HG03457 (cell line): ENCODE measurements at regions not wholly inside any gene's neighbourhood (a gene's known extent, or its start where the extent isn't known, plus 50 kb on each side); places are given as distances from the start of the nearest gene placed in this dataset.

Experiments used
- ATAC-seq: cut with Tn5 transposase; IDR thresholded peaks from one replicate; pipeline ENCODE4 v1.9.1; 2021; ENCODE audit warnings: moderate number of reproducible peaks; ENCODE audit not compliant: unreplicated experiment

DNA sequence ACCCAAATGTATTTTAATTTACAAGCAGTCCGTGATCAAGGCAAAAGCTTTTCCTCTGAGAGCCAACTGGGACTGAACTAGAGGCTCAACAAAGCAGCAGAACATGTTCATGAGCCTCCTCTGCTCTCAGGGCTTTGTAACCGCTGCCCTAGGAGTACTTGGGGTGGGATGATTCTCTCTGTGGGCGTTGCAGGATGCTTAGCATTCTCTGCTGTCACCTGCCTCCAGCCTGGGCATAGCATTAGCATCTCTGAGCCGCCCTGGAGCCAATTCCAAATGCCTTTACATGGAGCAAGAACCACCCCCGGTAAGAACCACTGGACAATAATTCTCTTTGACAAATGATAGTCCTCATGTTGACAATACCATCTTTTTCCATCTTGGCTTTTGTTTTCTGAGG is 237.6 kb upstream of the CDH4 start:
- ATAC-seq = no peak

DNA sequence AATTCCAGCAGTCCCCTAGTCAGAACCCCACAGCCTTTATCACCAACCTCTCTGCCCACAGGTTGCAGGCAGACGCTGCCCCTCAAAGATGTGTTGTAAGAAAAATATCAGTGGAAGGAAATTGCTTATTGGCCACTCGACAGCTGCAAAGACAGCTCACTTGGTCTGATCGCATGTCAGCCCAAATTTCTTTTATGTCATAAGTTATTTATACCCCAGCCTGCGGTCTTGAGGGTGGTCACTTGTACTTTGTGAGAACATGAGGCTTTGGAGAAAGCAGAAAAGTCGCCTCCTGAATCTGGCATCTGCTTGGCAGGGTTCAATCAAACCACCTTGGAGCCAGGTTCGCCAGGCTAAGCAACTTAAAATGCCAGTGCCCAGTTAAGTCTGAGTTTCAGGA is 236.5 kb upstream of the CDH4 start:
- ATAC-seq = no peak

DNA sequence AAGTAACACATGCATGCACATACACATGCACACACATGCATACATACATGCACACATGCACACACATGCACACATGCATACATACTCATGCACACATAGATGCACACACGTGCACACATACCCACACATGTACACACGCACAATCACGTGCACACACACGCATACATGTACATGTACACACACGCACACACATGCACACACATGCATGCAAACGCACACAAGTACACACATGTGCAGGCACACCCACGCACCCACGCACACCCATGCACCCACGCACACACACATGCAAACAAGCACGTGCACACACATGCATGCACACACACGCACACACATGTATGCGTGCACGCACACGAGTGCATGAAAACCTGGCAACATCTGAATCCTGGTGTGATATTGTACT is 232.7 kb upstream of the CDH4 start:
- ATAC-seq = no peak

DNA sequence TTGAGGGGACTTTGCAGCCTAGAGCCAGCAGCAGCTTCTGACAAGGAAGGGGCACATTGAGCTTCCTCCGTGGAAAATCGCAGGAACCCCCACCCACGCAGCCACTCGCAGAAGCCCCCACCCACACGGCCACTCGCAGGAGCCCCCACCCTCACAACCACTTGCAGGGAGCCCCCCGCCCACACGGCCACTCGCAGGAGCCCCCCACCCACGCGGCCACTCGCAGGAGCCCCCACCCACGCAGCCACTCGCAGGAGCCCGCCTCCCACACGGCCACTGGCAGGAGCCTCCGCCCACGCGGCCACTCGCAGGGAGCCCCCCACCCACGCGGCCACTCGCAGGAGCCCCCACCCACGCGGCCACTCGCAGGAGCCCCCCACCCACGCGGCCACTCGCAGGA is 228.4 kb upstream of the CDH4 start:
- ATAC-seq = no peak

DNA sequence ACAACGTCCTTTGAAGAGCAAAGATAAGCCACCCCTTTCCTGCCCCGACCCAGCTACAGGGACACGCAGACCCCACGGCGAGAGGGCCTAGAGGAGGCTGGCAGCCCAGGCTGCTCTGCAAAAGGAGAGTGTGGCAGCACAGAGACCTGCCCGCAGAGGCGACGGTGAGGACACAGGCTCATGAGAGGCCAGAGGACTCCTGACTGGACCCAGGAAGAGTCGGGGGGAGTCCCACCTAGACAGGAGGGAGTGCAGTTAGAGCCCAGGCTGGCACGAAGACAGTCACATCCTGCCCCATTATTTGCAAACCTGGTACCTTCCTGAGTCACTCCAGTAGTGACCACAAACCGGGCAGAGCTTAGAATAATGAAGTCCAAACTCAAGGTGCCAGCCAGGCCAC is 227.7 kb upstream of the CDH4 start:
- ATAC-seq = no peak

DNA sequence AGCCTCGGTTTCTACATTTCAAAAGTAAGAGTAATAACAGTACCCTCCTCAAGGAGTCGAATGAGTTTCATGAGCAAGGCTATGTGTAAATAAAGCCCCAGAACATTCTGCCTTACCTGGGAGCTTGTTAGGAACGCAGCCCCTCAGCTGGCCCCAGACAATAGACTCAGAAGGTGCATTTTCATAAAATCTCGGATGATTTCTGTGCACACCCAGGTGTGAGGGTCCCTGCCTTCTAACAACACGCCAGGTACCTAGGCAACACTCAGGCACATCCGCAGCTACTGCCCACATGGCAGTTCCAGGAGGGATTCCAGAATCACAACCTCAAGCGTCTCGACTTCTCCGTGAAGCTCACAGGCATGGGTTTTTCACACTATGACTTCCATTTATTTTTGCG is 226.5 kb upstream of the CDH4 start:
- ATAC-seq = no peak

DNA sequence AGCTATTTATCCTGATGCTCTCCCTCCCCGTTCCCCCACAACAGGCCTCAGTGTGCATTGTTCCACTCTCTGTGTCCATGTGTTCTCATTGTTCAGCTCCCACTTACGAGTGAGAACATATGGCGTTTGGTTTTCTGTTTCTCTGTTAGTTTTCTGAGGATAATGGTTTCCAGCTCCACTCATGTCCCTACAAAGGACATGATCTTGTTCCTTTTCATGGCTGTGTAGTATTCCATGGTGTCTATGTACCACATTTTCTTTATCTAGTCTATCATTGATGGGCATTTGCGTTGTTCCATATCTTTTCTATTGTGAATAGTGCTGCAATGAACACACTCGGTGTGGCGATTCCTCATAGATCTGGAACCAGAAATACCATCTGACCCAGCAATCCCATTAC is 225.9 kb upstream of the CDH4 start:
- ATAC-seq = no peak

DNA sequence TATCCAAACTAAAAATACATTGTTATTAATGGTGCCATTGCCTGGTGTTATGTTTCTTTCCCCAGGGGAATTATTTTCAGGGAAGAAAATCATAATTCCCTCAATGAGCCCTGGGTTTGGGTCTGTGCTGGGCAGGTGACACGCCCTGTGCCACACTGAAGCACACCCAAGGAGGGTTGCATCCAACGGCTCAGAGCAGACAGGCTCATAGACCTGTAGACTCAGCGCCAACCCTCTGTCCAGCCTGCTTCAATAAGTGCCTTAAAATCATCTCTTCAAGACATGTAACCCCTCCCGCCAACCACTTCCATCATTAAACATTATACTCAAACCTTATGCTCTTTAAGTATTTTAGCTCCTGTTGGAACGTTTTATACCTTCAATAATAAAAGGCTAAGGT is 225.3 kb upstream of the CDH4 start:
- ATAC-seq = no peak

DNA sequence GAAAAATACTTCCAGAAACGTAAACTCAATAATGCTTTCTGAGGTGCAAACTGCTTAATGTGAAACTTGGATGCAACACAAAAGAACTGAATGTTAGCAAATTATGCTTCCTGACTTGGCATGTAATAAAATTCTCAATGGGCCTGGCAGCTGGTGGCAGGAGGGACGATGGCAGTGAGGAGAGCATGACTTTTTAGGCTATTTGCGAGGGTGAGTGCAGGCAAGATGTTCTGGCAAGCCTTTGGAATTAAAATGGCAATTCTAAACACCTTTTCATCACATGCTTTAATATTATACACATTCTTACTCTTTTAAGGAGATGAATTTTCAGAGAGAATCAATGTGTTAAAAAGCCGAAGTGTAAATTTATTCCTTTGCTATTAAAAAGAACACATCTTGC is 224.8 kb upstream of the CDH4 start:
- ATAC-seq = no peak

DNA sequence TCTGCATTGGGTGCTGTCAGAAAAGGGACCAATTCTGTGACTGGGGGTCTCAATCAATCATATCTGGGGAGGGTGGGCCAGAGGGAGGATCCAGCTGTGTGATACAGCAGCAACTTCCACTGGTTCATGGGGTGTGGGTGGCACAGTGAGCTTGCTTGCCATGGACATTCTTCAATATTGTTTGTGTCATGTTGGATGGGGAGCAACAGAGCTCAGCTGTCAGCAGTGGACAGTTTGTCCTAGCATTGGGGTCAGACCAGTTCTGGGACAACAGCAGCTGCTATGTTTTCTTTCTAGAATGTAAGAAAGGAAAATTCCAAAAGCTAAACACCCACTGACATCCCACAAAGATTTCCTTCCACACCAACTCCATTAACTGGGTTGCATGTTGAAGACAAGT is 221.9 kb upstream of the CDH4 start:
- no peak for ATAC-seq

DNA sequence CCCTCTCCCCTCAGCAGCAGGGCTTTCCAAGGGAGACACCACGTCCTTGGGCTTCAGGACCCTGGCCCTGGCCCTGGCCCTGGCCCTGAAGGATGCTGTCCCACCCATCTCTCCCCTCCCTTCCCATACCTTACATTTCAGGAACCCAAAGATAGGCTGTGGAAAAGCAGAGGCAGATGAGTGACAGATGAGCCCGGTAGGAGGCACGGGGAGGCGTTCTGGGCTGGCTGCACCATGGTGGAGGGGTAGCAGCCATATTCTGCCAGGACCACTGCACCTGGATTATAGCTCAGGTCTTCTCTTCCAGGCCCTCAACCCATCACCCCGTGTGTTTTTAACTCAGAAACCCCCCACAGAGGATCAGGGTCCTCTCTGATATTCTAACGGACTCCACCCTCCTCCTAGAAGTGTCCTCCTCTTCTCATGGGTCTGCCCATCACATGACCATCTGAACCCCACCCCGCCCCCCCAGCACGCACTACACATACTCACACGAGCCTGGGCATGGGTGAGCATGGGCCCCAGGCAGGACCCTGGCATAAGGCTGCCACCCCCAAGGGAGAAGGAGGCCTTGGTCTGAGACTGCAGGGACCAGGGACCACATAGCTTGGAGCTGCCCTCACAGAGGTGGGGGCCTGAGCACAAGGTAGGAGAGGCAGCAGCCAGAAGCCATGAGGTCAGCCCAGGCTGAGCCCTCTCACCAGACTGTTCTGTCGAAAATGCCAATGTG is 220.8 kb upstream of the CDH4 start:
- no peak for ATAC-seq

DNA sequence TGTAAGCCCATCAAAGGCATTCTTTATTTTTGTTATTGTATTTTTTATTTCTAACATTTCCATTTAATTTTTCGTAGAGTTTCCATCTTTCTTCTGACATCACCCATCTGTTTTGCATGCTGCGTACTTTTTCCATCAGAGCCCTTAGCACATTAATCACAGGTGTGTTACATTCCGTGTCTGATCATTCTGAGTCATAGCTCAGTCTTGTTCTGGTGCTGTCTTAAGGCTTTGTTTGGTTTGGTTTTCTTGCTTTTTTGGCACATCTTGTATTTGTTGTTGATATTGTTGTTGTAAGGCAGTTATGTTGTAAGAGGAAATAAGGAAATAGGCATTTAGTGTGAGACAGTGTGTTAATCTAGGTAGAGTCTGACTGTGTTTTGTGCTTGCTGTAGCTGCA is 214.6 kb upstream of the CDH4 start:
- ATAC-seq = no peak

DNA sequence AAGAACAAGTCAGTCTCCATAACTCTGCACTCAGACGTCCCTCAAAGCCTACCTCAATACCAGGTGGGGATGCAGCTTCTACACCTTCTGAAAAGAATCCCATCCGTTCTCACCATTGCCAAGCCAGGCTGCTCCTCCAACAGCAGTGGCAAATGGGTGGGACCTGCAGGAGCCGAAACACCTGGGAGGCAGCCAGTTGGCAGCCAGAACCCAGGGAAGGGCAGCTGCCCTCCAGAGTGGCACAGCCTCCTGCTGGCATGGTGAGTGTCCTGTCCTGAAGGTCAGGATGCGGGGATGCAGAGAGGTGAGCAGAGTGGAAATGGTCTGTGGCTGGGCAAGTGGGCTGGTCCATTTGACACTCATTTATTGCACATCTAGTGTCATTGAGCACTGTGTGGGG is 210.6 kb upstream of the CDH4 start:
- no peak for ATAC-seq

DNA sequence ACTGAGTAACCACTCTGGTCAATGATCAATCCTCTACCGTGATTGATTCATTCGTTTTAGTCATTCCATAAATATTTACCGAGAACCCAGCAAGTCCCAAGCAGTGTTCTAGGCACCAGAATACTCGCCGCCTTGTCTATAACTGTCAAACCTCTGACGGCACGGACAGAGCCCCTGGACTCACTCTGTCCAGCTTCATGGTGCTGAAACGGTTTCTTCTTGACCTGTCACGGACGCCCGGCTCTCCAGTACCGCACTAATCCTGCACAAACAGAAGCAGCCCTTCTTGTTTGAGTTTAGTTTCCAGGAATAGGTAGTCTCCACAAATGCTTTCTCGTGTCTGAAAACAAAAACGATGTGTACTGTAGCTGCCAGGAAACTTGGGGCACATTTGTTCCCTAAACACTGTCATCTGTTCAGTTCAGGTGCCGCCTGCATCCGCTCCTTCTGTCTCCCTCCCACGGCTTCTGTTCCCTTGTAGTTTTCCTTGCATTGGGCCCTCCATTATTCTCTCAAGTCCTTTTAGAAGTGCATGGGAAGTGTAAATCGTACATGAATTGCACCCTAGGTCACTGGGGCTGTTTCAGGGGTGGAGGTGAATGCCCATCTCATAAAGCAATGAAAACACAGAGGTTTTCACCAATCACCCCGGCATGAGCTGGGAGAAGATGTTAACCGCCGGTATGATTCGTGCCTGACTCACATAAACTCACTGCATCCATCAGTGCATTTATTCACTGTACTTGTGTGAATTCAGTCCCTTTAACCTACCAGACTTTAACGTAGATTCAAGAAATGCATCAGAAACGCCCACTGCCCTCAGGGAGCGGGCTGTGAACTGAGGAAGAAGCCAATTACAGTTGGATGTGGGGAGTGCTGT is 209.3 kb upstream of the CDH4 start:
- no peak for ATAC-seq

DNA sequence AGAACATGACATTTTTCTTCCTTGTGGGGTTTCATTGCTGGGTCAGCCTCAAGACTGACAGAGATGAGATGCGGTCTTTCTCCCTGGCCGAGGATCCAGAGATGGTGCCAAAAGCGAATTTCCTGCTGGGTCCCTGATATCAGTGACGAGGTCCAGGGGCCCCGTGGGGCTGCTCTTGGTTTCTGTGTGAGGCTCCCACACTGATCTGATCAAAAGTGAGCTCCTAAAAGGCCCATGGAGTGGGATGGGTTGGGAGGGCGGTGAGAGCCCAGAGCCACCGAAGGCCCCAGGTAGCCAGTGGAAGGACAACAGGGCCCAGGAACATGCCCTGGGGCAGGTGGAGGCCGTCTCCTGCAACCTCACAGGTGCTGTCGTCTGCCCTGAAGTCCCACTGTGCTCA is 208.4 kb upstream of the CDH4 start:
- ATAC-seq = no peak

DNA sequence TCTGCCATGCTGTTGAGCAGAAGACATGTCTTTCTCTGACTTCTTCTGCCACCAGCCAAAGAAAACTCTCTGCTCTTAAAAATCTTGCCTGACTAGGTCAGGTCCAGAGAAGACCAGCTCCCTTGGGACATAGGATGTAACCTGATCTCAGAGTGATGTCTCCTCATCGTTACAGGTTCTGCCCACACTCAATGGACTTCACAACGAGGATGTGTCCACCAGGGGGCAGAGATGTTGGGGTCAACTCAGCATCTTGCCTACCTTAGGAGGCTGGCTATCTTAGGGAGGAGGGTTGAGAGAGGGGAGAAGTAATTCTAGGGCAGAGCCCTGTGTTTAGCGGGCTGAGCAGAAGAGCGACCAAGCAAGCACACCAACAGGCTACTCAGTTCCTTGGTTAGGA is 207.6 kb upstream of the CDH4 start:
- no peak for ATAC-seq

DNA sequence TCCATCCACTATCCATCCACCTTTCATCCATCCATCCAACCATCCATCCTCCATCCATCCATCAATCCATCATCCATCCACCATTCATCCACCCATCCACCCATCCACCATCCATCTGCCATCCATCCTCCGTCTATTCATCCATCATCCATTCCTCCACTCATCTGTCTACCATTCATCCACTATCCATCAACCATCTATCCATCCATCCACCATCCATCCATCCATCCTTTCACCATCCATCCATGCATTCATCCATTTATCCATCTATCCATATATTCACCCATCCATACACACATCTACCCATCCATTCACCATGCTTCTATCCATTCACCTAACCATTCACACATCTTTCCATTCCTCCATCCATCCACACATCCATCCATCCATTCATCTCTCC is 207.0 kb upstream of the CDH4 start:
- ATAC-seq = no peak

DNA sequence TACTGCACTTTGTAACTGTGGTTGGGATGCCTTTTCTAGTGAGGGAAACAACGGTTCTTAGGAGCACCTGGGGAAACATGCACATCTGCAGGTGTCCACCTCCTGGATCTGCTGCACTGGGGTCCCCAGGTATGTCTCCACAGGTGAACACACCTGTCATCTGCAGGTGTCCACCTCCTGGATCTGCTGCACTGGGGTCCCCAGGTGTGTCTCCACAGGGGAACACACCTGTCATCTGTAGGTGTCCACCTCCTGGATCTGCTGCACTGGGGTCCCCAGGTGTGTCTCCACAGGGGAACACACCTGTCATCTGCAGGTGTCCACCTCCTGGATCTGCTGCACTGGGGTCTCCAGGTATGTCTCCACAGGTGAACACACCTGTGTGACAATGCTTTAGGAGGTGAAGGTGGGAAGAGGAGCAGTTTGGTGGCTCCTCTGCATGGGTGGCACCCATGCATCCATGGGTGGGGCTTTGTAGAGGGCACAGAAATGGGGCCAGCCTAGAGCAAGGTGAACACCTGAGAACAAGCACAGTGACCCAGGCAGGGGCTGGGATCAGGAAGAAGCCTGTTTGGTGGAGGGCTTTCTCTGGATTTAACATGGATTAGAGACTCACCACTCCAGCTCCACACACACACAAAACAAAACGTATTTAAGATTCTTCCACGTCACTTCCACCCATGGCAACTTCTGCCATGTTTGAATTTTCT is 206.0 kb upstream of the CDH4 start:
- no peak for ATAC-seq

DNA sequence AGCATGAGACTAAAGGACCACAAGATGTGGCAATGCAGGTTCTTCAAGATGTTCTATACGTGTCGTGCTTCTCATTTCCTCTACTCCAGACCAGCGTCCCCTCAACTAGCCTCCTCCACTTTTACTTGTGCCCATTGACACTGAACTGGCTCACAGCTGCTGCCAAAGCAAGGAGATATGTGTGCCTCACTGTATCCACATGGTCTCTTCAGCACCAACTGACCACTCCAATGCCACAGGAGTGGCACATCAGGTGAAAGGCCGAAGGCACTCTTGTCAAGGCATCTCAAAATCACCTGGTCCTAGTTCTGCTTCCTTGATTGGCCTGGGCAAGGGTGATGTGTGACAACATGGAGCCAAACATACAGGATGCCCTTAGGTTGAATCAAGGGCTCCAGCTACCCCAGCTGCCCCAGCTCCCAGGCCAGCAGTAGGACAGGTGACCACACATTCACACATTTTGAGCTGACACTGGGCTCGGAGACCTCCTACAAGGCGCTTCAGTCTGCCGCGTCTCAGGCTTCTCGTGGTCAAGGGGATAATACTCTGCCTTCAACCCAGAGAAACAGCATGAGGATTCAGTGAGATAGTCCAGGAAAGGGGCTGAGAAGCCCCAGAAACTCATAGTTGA is 205.2 kb upstream of the CDH4 start:
- ATAC-seq = no peak

DNA sequence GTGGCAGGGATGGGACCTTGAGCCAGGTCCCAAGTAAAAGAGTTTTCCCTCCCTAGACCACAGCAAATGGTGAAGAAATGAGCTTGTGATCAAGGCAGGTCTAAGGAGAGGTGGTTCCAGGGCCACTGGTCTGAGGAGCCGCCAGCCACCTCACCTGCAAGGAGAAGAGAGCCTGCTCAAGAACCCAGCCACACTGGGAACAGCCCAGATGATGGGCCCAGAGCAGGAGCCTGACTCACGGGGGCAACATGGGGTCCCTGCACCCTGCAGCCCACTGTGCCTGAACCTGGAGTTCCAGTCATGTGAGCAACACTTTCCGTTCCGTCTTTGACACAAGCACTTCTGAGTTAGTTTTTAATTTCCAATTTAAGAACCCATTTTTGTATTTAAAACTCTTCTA is 204.5 kb upstream of the CDH4 start:
- ATAC-seq = no peak

DNA sequence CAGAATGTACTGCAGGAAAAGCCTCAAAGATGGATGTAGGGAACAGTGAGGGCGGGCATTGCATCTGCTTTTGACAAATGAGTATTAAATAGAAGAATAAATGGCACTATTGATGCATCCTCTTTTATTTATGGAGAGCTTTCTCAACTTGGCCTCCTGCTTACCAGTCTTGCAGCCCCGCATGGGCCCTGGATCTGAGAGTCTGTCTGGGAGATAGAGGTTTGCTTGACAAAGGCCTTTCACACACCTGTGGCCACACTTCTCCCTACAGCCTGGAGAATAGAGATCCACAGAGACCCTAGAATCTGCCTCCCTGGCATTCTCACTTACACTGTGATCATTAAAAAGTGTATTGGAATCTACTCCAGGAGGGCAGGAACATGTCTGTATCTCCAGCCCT is 203.8 kb upstream of the CDH4 start:
- ATAC-seq = no peak
